Loucy (cell line): ENCODE measurements at regions not wholly inside any gene's neighbourhood (a gene's known extent, or its start where the extent isn't known, plus 50 kb on each side); places are given as distances from the start of the nearest gene placed in this dataset.

Source experiments
- CTCF ChIP-seq: fragments of 200-600 bp; sonication (generic); conservative IDR thresholded peaks from 2 replicates; pipeline ENCODE4 v1.5.1; 2014; ENCODE audit warnings: mild to moderate bottlenecking, antibody characterized with exemption, low read length
- EZH2phosphoT487 ChIP-seq: fragments of 200-600 bp; IDR thresholded peaks from 2 replicates; pipeline ENCODE4 v1.6.1; 2018; ENCODE audit warnings: antibody characterized with exemption, mild to moderate bottlenecking, moderate library complexity, borderline replicate concordance

DNA sequence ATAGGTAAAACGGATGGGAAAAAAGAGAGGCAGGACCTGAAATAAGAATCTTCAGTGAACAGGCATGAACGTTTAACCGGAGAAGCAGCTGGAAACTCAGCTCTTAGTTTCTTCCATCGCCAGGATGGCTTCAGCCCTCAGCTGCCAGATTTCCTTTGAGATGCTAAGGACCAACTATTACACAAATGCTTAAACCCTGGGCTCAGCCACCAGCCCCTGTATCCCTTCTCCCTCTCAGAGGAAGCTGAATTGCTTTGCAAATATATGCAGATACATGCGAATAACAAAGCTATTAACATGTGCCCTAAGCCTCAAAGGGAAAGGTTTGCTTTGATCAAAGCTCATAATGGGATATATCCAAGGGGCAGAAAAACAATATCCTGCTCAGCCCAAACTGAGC, 515.1 kb downstream of the OMA1 start:
- TF ChIP-seq CTCF (no peak), EZH2phosphoT487 (no peak)
